Activated CD4-positive, alpha-beta memory T cell treated with anti-CD3 and anti-CD28 coated beads for 36 hours (primary cell): ENCODE measurements at regions not wholly inside any gene's neighbourhood (a gene's known extent, or its start where the extent isn't known, plus 50 kb on each side); places are given as distances from the start of the nearest gene placed in this dataset.

Experiments used
- CTCF ChIA-PET: fragments of 350-600 bp; sonication (Branson Sonifier 250); formaldehyde crosslinking; loops from one replicate; lab custom pipeline; 2021; ENCODE audit warnings: antibody characterized with exemption, inconsistent platforms; lab: Charles Lee
- POLR2A ChIA-PET: fragments of 350-600 bp; sonication (Branson Sonifier 250); formaldehyde crosslinking; loops from one replicate; lab custom pipeline; 2021; ENCODE audit warnings: antibody characterized with exemption; lab: Charles Lee
- DNase-seq: peaks from one replicate; pipeline ENCODE4 v3.0.0-alpha.2; 2020
- H3K27ac Mint-ChIP-seq: one replicate; pipeline ENCODE4 v1.8.0; 2021; ENCODE audit warnings: mixed read lengths
- H3K27me3 Mint-ChIP-seq: one replicate; pipeline ENCODE4 v1.8.0; 2021; ENCODE audit warnings: mixed read lengths
- H3K36me3 Mint-ChIP-seq: one replicate; pipeline ENCODE4 v1.8.0; 2021; ENCODE audit warnings: mixed read lengths
- H3K4me1 Mint-ChIP-seq: one replicate; pipeline ENCODE4 v1.8.0; 2021; ENCODE audit warnings: low read depth, mixed read lengths
- H3K4me3 Mint-ChIP-seq: one replicate; pipeline ENCODE4 v1.8.0; 2021; ENCODE audit warnings: mild to moderate bottlenecking, mixed read lengths
- H3K9me3 Mint-ChIP-seq: one replicate; pipeline ENCODE4 v1.8.0; 2021; ENCODE audit warnings: mixed read lengths
- intact Hi-C: fragments of 100-400 bp; cut with micrococcal nuclease; formaldehyde crosslinking; loops from one replicate; pipeline ENCODE4 v1.15.1; 2023

DNA sequence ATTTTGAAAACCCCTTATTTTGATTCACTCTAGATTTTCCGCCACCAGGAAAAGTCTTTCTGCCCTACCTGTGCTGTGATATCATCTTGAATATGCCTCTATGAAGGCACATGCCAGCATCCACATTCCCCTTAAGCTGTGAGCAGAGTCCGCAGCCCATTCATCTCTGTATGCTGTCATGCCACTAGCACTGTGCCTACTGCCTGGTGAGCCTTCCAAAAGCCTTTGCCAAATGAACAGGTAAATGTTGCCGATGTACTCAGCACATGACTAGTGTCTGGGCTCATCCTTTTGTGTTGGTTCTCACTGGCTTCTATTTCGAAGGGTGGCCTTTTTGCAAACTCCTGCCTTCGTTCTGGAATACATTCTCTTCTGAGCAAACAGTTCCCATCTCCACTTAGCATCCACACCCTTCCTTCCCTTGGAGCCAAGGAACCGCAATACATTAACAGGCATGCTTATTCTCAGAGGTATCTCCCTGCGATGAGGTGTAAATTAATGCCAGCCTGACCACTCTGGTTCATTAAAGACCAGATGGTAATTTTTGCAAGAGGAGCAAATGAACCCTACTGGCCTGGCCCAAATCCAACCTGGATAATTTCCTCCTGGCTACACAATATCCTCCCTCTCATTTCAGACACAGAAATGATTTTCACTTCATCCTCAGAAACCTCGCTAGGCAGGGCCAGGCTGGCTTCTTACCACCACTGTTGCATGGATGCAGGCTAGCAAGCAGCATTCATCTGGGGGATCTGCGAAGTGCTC lies 339.7 kb upstream of the NFE2L3 start:
- POLR2A ChIA-PET = no interaction called here
- no peaks in the 10 kb centered on the region for H3K9me3 Mint-ChIP-seq
- no peaks in the 10 kb centered on the region for H3K4me1 Mint-ChIP-seq
- DNase-seq = no peak
- CTCF ChIA-PET = no interaction called here
- H3K36me3 Mint-ChIP-seq = no peaks in the 10 kb centered on the region
- H3K27me3 Mint-ChIP-seq = peaks cover 21% of the 10 kb centered on the region
- intact Hi-C loops = no loop called here
- H3K27ac Mint-ChIP-seq = no peak overlapping the region
- H3K4me3 Mint-ChIP-seq = no peak overlapping the region

- no peak for DNase-seq
- Mint-ChIP-seq H3K27me3 (peaks cover 21% of the 10 kb centered on the region), H3K36me3 (no peaks in the 10 kb centered on the region), H3K4me1 (no peaks in the 10 kb centered on the region), H3K9me3 (no peaks in the 10 kb centered on the region), H3K4me3 (no peak overlapping the region), H3K27ac (no peak overlapping the region)
- POLR2A ChIA-PET = no interaction called here
- intact Hi-C loops = no loop called here
- CTCF ChIA-PET = no interaction called here
These were observed 338.6 kb upstream of the NFE2L3 start for GRCh38 chr7:25813381-25813780.

DNA sequence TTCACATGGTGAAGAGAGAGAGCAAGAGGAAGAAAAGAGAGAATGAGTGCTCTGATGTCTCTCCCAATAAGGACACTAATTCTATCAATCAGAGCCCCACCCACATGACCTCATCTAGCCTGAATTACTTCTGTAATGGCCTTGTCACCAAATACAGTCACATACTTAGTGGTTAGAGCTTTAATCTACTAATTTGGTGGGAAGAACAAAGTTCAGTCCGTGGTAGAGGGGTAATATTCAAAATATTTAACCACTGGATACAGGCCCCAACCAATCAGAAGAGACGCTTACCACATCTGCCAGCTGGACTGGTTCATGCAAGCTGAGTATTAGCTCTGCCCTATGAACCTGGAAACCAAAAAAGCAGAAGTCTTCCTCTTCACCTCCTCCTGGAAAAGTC lies 336.3 kb upstream of the NFE2L3 start:
- Mint-ChIP-seq H3K27me3 (peaks cover 23% of the 10 kb centered on the region), H3K27ac (no peak overlapping the region), H3K9me3 (no peaks in the 10 kb centered on the region), H3K4me1 (no peaks in the 10 kb centered on the region), H3K36me3 (no peaks in the 10 kb centered on the region), H3K4me3 (no peak overlapping the region)
- POLR2A ChIA-PET = no interaction called here
- CTCF ChIA-PET = no interaction called here
- no peak for DNase-seq
- intact Hi-C loops = no loop called here

GRCh38 chr7:25820432-25821040 lies 331.5 kb upstream of the NFE2L3 start:
- CTCF ChIA-PET = interaction anchor here (0.6 to 1.2 kb wide), 3 partner anchors 38 to 233 kb away, joined by 3 to 4 read pairs (median 3); no protein-coding TSS in a partner anchor

DNA sequence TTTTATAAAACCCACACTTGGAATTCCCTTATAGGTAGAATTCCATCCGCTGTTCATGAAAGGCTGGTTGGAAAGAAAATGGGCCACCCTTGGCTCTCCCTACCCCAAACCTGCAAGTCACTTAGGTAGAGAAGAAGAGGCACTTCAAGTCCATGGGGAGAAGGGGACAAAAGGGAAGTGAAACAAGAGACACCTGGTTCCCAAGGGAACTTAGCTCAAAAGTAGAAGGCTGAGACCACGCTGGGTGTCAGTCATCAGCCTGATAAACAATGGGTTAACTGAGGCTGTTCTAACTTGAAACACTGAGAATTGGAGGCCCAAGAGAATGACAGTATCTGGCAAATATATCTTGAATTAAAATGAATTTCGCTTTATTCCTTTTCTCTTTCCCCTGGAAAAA lies 330.8 kb upstream of the NFE2L3 start:
- ChIA-PET POLR2A (no interaction called here), CTCF (interaction anchor here (0.6 kb wide), 1 partner anchor 234 kb away, joined by 4 read pairs; no protein-coding TSS in a partner anchor)
- Mint-ChIP-seq H3K36me3 (no peaks in the 10 kb centered on the region), H3K4me3 (no peak overlapping the region), H3K9me3 (no peaks in the 10 kb centered on the region), H3K27me3 (peaks cover 32% of the 10 kb centered on the region), H3K27ac (no peak overlapping the region), H3K4me1 (no peaks in the 10 kb centered on the region)
- intact Hi-C loops = no loop called here
- DNase-seq = no peak

More at GRCh38 chr7:25820432-25821040, 331.5 kb upstream of the NFE2L3 start:
- POLR2A ChIA-PET = no interaction called here
- Mint-ChIP-seq H3K9me3 (no peaks in the 10 kb centered on the region), H3K4me1 (no peaks in the 10 kb centered on the region), H3K27me3 (peaks cover 34% of the 10 kb centered on the region), H3K36me3 (no peaks in the 10 kb centered on the region), H3K27ac (no peak overlapping the region), H3K4me3 (no peak overlapping the region)
- DNase-seq = peak; percentile 9
- intact Hi-C loops = no loop called here

GRCh38 chr7:25822823-25823222 lies 329.2 kb upstream of the NFE2L3 start:
- Mint-ChIP-seq H3K36me3 (no peaks in the 10 kb centered on the region), H3K4me3 (no peak overlapping the region), H3K9me3 (no peaks in the 10 kb centered on the region), H3K27me3 (peaks cover 22% of the 10 kb centered on the region), H3K27ac (no peak overlapping the region), H3K4me1 (no peaks in the 10 kb centered on the region)
- ChIA-PET CTCF (no interaction called here), POLR2A (no interaction called here)
- intact Hi-C loops = no loop called here
- no peak for DNase-seq

GRCh38 chr7:25823571-25823970 lies 328.4 kb upstream of the NFE2L3 start:
- CTCF ChIA-PET = no interaction called here
- Mint-ChIP-seq H3K4me1 (no peaks in the 10 kb centered on the region), H3K36me3 (no peaks in the 10 kb centered on the region), H3K27me3 (peaks cover 22% of the 10 kb centered on the region), H3K27ac (no peak overlapping the region), H3K4me3 (no peak overlapping the region), H3K9me3 (no peaks in the 10 kb centered on the region)
- DNase-seq = no peak
- POLR2A ChIA-PET = no interaction called here
- intact Hi-C loops = no loop called here

DNA sequence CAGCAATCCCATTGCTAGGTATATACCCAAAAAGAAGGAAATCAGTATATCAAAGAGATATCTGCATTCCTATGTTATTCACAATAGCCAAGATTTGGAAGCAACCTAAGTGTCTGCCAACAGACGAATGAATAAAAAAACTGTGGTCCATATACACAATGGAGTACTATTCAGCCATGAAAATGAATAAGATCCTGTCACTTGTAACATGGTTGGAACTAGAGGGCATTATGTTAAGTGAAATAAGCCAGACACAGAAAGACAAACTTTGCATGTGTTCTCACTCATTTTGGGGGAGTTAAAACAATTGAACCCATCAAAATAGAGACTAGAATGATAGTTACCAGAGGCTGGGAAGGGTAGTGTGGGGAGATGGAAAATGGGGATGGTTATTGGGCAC lies 323.5 kb upstream of the NFE2L3 start:
- Mint-ChIP-seq H3K36me3 (no peaks in the 10 kb centered on the region), H3K4me3 (no peak overlapping the region), H3K9me3 (no peaks in the 10 kb centered on the region), H3K27ac (no peak overlapping the region), H3K4me1 (no peaks in the 10 kb centered on the region), H3K27me3 (peaks cover 4% of the 10 kb centered on the region)
- no peak for DNase-seq
- ChIA-PET POLR2A (no interaction called here), CTCF (no interaction called here)
- intact Hi-C loops = no loop called here

- intact Hi-C loops = no loop called here
- no peak for DNase-seq
- no peaks in the 10 kb centered on the region for H3K4me1 Mint-ChIP-seq
- no peak overlapping the region for H3K4me3 Mint-ChIP-seq
- no peaks in the 10 kb centered on the region for H3K36me3 Mint-ChIP-seq
- ChIA-PET CTCF (no interaction called here), POLR2A (no interaction called here)
- H3K9me3 Mint-ChIP-seq = no peaks in the 10 kb centered on the region
- H3K27me3 Mint-ChIP-seq = no peaks in the 10 kb centered on the region
- H3K27ac Mint-ChIP-seq = no peak overlapping the region
These were observed 322.3 kb upstream of the NFE2L3 start for GRCh38 chr7:25829663-25830062.

GRCh38 chr7:25830215-25830614 lies 321.8 kb upstream of the NFE2L3 start:
- POLR2A ChIA-PET = no interaction called here
- Mint-ChIP-seq H3K9me3 (no peaks in the 10 kb centered on the region), H3K27me3 (no peaks in the 10 kb centered on the region), H3K4me1 (no peaks in the 10 kb centered on the region), H3K4me3 (no peak overlapping the region), H3K27ac (no peak overlapping the region), H3K36me3 (no peaks in the 10 kb centered on the region)
- intact Hi-C loops = no loop called here
- DNase-seq = no peak
- CTCF ChIA-PET = no interaction called here

GRCh38 chr7:25831062-25831691 lies 320.8 kb upstream of the NFE2L3 start:
- Mint-ChIP-seq H3K27ac (no peak overlapping the region), H3K4me1 (no peaks in the 10 kb centered on the region), H3K4me3 (no peak overlapping the region), H3K36me3 (no peaks in the 10 kb centered on the region), H3K9me3 (no peaks in the 10 kb centered on the region), H3K27me3 (no peaks in the 10 kb centered on the region)
- DNase-seq = no peak
- intact Hi-C loops = no loop called here
- ChIA-PET CTCF (no interaction called here), POLR2A (no interaction called here)

GRCh38 chr7:25831831-25832411 lies 320.1 kb upstream of the NFE2L3 start:
- CTCF ChIA-PET = no interaction called here
- H3K9me3 Mint-ChIP-seq = no peaks in the 10 kb centered on the region
- POLR2A ChIA-PET = no interaction called here
- no peak for DNase-seq
- intact Hi-C loops = no loop called here
- no peaks in the 10 kb centered on the region for H3K36me3 Mint-ChIP-seq
- H3K4me1 Mint-ChIP-seq = no peaks in the 10 kb centered on the region
- peaks cover 3% of the 10 kb centered on the region for H3K27me3 Mint-ChIP-seq
- H3K27ac Mint-ChIP-seq = no peak overlapping the region
- no peak overlapping the region for H3K4me3 Mint-ChIP-seq
